ENCODE measurements at regions not wholly inside any gene's neighbourhood (a gene's known extent, or its start where the extent isn't known, plus 50 kb on each side); places are given as distances from the start of the nearest gene placed in this dataset.

GRCh38 chr7:65796205-65796604 is 76.7 kb upstream of the VKORC1L1 start:
- TF ChIP-seq CTCF (IDR thresholded peaks at IDR 0.05; ENCODE audit: insufficient read depth, low read length, poor library complexity, severe bottlenecking), result no peak
- TF ChIP-seq EZH2phosphoT487 (conservative IDR thresholded peaks at IDR 0.05; ENCODE audit: low read length), result no peak
